Vagina (tissue), 2 donors: ENCODE measurements at regions not wholly inside any gene's neighbourhood (a gene's known extent, or its start where the extent isn't known, plus 50 kb on each side); places are given as distances from the start of the nearest gene placed in this dataset.

Experiments
- POLR2A ChIP-seq, 2 donors: fragments of 450-650 bp; IDR thresholded peaks; one replicate each; pipeline ENCODE4 v1.6.1; 2017; ENCODE audit warnings: antibody characterized with exemption in 2 of 2, mild to moderate bottlenecking in 2 of 2, moderate library complexity in 2 of 2
- POLR2AphosphoS5 ChIP-seq, 2 donors: sonication (generic); formaldehyde crosslinking; IDR thresholded peaks; one replicate each; pipeline ENCODE4 v1.9.0; 2017; ENCODE audit warnings: antibody characterized with exemption in 2 of 2, mild to moderate bottlenecking in 2 of 2, low read depth in 1 of 2; ENCODE audit not compliant: insufficient read depth in 1 of 2
- TF ChIP-seq, protein P1 (sequence below), 3 experiments: fragments of 450-650 bp in 2 of 3; fragments of 200-600 bp in 1 of 3; sonication (generic) in 1 of 3; IDR thresholded peaks; one replicate each; pipeline ENCODE4 v1.5.1; 2017 to 2019; ENCODE audit warnings: antibody characterized with exemption in 3 of 3, mild to moderate bottlenecking in 2 of 3, moderate library complexity in 2 of 3

DNA sequence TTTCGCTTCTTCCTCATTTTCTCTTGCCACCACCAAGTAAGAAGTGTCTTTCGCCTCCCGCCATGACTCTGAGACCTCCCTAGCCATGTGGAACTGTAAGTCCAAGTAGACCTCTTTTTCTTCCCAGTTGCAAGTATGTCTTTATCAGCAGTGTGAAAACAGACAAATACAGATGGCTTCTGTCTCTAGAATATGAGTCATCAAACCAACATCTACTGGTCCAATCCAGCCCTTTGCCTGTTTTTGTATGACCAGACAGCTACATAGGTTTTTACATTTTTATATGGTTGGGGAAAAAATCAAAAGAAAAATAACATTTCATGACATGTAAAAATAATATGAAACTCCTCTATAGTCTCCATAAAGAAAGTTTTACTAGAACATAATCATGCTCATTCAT is 118.7 kb upstream of the PTPRG start:
- TF ChIP-seq, protein P1, sequence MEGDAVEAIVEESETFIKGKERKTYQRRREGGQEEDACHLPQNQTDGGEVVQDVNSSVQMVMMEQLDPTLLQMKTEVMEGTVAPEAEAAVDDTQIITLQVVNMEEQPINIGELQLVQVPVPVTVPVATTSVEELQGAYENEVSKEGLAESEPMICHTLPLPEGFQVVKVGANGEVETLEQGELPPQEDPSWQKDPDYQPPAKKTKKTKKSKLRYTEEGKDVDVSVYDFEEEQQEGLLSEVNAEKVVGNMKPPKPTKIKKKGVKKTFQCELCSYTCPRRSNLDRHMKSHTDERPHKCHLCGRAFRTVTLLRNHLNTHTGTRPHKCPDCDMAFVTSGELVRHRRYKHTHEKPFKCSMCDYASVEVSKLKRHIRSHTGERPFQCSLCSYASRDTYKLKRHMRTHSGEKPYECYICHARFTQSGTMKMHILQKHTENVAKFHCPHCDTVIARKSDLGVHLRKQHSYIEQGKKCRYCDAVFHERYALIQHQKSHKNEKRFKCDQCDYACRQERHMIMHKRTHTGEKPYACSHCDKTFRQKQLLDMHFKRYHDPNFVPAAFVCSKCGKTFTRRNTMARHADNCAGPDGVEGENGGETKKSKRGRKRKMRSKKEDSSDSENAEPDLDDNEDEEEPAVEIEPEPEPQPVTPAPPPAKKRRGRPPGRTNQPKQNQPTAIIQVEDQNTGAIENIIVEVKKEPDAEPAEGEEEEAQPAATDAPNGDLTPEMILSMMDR (IDR thresholded peaks at IDR 0.05) = no peak
- TF ChIP-seq POLR2AphosphoS5 (IDR thresholded peaks at IDR 0.05; ENCODE audit: insufficient read depth in 1 of 2, low read depth in 1 of 2) = no peak
- TF ChIP-seq POLR2A (IDR thresholded peaks at IDR 0.05) = no peak
